Right cardiac atrium (tissue), 5 donors: ENCODE measurements at regions not wholly inside any gene's neighbourhood (a gene's known extent, or its start where the extent isn't known, plus 50 kb on each side); places are given as distances from the start of the nearest gene placed in this dataset.
"Not testable (repeated sequence)": the region's sequence is repeated elsewhere in the genome, so short reads cannot be mapped to it uniquely, and the experiment has no call there.

ENCODE experiments used
- ATAC-seq, 2 donors: fragments of 200-7000 bp; cut with Tn5 transposase; one replicate each; pipeline versions ENCODE4 v1.8.0 to v1.9.1; 2020; ENCODE audit warnings: moderate library complexity in 2 of 2, mild to moderate bottlenecking in 1 of 2
- DNase-seq, 3 donors: peaks; one replicate each; pipeline ENCODE4 v3.0.0-alpha.2; 2020
- H3K27ac ChIP-seq: one replicate; pipeline ENCODE4 v1.5.1; 2013; ENCODE audit warnings: mild to moderate bottlenecking, low read length, control low read depth, moderate library complexity
- H3K27me3 ChIP-seq: one replicate; pipeline ENCODE4 v1.6.1; 2013; ENCODE audit not compliant: control insufficient read depth, insufficient read depth
- H3K4me1 ChIP-seq: one replicate; pipeline ENCODE4 v1.6.1; 2013; ENCODE audit warnings: low read length; ENCODE audit not compliant: control insufficient read depth, insufficient read depth
- H3K4me3 ChIP-seq: one replicate; pipeline ENCODE4 v1.5.1; 2013; ENCODE audit warnings: low read length, control low read depth
- H3K9me3 ChIP-seq: one replicate; pipeline ENCODE4 v1.6.1; 2013; ENCODE audit warnings: low read length; ENCODE audit not compliant: control insufficient read depth
- WGBS: extraction: QIAGEN DNeasy Blood & Tissue Kit; methylation state at CpG from one replicate; pipeline ENCODE4 v1.1.7; 2013; 5-methylcytosine and 5-hydroxymethylcytosine counted together
- intact Hi-C, 4 donors: fragments of 100-400 bp; cut with DNase I; formaldehyde crosslinking; loops; one replicate each; pipeline versions ENCODE4 v1.11.0 to v1.14.0; 2022 to 2023
- microRNA-seq, 2 donors: library from miRNA; unstranded; fragments of <30 nt; microRNA quantifications; one replicate each; pipeline ENCODE4 v1.2.0, GENCODE V29; 2020 to 2021
- donor health status: healthy with polysubstance abuse.
- donor health status: DM: no; HTN: yes; CAD: no.
- donor health status: DM: no; HTN: no; CAD: no.
- donor health status: DM: no; HTN: yes; CAD: no; lungs with severe emphysema.
- donor health status: DM: yes; HTN: yes; CAD: no.

DNA sequence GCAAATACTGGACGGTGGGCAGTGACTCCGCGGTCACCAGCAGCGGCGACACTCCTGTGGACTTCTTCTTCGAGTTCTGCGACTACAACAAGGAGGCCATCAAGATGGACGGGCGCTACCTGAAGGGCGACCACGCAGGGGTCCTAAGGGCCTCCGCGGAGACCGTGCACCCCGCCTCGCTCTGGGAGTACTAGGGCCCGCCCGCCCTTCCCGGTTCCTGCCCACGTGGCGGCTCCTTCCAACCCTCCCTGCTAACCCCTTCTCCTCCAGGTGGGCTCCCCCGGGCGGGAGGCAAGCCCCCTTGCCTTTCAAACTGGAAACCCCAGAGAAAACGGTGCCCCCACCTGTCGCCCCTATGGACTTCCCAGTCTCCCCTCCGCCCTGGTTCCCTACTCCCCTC lies 58.1 kb upstream of the GOLGA8A start:
- H3K27me3 ChIP-seq, H3K4me3 ChIP-seq, H3K9me3 ChIP-seq, intact Hi-C loops, H3K4me1 ChIP-seq, H3K27ac ChIP-seq: not testable (repeated sequence)
- 12% methylated on average over 26 of the region's 26 CpGs for WGBS
- ATAC-seq (peak; percentile 11 to 33), DNase-seq (peak in 1 of 3 donors; percentile 55)

DNA sequence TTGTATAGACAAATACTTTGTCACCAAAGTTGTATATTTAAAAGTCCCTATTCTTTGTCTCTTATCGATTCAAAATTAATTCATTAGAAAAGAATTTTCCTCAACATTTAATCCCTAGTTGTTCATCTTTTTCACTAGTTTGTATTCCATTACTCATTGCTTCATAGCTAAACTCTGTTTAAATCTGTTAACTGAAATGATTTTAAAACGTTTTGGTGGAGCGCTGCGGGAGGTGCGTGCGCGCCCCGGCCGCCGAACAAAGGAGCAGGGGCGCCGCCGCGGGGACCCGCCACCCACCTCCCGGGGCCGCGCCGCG lies 56.4 kb upstream of the GOLGA8A start:
- no peaks in the 10 kb centered on the region for H3K27me3 ChIP-seq
- H3K9me3 ChIP-seq: no peaks in the 10 kb centered on the region
- H3K27ac ChIP-seq: no peak overlapping the region
- H3K4me1 ChIP-seq: no peaks in the 10 kb centered on the region
- WGBS: 12% methylated on average over 20 of the region's 20 CpGs
- peak overlapping the region; percentile 0 for H3K4me3 ChIP-seq
- intact Hi-C loops: no loop called here
- no peak for DNase-seq
- no peak for ATAC-seq

DNA sequence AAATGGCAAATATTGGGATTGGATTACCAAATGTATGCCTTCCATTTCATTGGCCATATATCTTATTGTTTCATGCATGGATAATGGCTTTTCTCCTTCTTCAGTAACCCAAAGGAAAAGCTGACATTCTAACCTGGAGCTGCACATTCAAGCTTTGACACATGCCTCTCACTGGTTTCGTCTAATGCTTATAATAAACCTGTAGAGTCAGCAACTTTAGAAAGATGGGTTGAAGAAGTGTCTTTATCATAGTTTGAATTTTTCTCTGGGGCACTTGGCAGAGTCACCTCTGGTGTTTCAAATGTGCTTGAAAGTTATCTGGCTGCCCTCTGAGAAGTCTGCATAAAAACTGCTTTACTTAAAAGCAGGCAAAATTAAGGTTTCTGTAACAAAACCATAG lies 55.4 kb upstream of the GOLGA8A start:
- 51% methylated on average over 1 of the region's 1 CpG for WGBS
- DNase-seq (no peak), ATAC-seq (no peak)
- intact Hi-C loops: no loop called here
- no peaks in the 10 kb centered on the region for H3K9me3 ChIP-seq
- H3K4me3 ChIP-seq: no peak overlapping the region
- no peaks in the 10 kb centered on the region for H3K27me3 ChIP-seq
- H3K27ac ChIP-seq: no peak overlapping the region
- no peaks in the 10 kb centered on the region for H3K4me1 ChIP-seq

DNA sequence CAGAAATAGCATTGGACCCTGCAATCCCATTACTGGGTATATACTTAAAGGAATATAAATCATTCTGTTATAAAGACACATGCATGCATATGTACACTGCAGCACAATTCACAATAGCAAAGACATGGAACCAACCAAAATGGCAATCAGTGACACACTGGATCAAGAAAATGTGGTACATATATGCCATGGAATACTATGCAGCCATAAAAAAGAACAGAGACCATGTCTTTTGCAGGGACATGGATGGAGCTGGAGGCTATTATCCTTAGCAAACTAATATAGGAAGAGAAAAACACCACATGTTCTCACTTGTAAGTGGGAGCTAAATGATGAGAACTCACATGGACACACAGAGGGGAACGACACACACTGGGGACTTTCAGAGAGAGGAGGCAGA lies 53.9 kb upstream of the GOLGA8A start:
- DNase-seq, H3K27ac ChIP-seq, H3K9me3 ChIP-seq, intact Hi-C loops, H3K4me1 ChIP-seq, H3K27me3 ChIP-seq, ATAC-seq, H3K4me3 ChIP-seq: not testable (repeated sequence)
- 95% methylated on average over 1 of the region's 1 CpG for WGBS

DNA sequence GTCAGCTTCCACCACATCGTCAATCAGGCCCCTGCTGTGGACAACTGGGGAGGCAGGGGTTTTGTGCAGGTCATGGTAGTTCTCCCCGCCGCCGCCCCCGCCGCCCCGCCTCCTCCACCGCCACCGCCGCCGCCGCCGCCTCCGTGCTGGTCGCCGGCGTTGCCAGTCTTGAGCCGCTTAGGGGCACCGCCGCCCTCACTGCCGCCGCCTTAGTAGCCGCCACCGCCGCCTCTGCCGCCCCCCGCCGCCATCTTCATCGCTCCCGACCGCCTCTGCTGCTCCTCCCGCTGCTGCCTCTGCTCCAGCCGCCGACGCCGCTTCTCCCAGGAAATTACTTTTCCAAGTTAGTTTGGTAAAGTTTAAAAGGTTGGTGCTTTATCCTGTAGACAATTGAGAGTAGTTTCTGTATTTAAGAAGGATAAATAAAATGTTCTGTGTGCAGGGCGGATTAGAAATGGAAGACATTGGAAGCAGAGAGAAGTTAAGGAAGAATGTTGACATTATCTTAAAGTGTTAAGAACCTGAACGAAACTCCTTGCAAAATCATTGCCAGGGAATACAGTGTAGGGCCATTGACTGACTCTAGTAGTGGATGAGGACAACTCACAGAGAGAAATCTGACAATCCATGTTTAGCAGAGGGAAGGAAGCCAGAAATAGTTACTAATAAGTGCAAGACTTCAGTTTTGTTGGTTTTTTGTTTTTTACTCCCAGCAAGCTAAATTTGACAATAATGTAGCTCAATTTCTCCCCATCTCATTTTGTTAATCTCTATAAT lies 53.0 kb upstream of the GOLGA8A start:
- H3K27ac ChIP-seq: no peak overlapping the region
- 23% methylated on average over 38 of the region's 38 CpGs for WGBS
- H3K27me3 ChIP-seq: no peaks in the 10 kb centered on the region
- intact Hi-C loops: no loop called here
- no peaks in the 10 kb centered on the region for H3K9me3 ChIP-seq
- H3K4me1 ChIP-seq: no peaks in the 10 kb centered on the region
- no peak overlapping the region for H3K4me3 ChIP-seq
- DNase-seq (peak in 2 of 3 donors; percentile 24 to 42), ATAC-seq (no peak)

DNA sequence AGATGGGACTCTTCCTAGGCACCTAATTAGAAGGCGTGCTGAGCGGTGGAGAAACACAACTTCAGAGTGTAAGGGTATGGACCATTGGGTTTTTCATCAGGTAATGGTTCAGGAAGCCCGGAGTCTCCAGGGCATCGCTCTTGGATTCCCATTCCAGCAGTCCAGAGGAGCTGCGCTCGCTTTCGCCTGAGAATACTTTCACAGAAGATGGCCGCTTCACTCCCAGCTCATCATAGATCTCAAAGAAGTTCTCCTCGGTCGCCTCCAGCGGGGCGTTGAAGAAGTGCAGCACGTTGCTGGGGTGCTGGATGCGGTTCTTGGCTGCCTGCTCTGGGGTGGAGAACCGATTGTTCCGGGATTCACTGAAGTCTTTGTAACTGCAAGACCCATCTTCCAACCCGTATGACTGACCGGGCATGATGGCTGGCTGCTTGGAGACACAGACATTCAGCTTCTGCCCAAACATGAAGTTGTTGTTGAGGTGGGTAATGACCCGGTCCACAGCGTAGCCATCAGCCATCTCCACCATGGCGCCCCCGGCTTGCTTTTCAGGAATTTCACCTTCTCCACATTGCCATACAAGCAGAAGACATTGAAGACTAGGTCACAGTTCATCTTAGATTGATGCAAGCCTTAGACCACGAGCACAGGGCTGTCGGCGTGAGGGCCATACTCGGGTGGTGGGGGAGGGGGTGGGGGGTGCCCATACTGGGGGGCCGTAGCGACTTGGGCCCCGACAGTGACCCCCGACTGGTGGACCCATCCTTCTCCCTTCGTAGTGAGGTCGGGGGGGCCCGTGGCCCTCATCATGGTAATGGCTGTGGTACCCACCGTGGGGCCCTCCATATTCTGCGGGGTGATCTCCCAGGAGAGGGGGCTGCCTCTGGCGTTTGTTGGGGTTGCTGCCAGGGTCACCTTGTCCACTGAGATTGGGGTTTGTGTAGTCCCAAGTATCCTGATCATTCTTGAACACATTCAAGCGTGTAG lies 51.7 kb upstream of the GOLGA8A start:
- H3K27me3 ChIP-seq, ATAC-seq, intact Hi-C loops, H3K4me1 ChIP-seq, H3K9me3 ChIP-seq, H3K4me3 ChIP-seq, H3K27ac ChIP-seq: not testable (repeated sequence)
- peak in 2 of 3 donors; percentile 36 to 42 for DNase-seq
- WGBS: 88% methylated on average over 37 of the region's 37 CpGs

Small RNA genes lying in the stretch of these regions (microRNA-seq; reads per million reads assigned to microRNA genes)
- gene MIR1233-2: 0 reads per million in 2 donors
